ENCODE measurements at regions not wholly inside any gene's neighbourhood (a gene's known extent, or its start where the extent isn't known, plus 50 kb on each side); places are given as distances from the start of the nearest gene placed in this dataset.
A peak's percentile ranks its signal among the peaks of the same experiment; 100 is the strongest.

- WGBS, 2 experiments (ENCODE audit: extremely low coverage in 1 of 2, insufficient coverage in 1 of 2, insufficient read length in 1 of 2, insufficient replicate concordance in 2 of 2, low coverage in 1 of 2, low lambda C conversion rate in 2 of 2, missing lambda C conversion rate in 1 of 2) = 82% methylated on average over 21 of the region's 21 CpGs; no CpG with 5 or more reads in 1 of the 2 experiments
- no peak overlapping the region for H4K5ac ChIP-seq (ENCODE audit: insufficient read length, low read depth, low read length)
- H3K4me3 ChIP-seq (ENCODE audit: extremely low read depth in 1 of 4, insufficient read depth in 2 of 4, low read depth in 3 of 4, low read length in 4 of 4) = no peak overlapping the region
- no peaks in the 10 kb centered on the region for H3K79me1 ChIP-seq (ENCODE audit: low read depth, low read length)
- no peaks in the 10 kb centered on the region for H4K20me1 ChIP-seq (replicated peaks in 1 of 2; ENCODE audit: control insufficient read depth in 1 of 2, insufficient read depth in 2 of 2, low read length in 2 of 2)
- H3K79me2 ChIP-seq (ENCODE audit: control insufficient read depth in 1 of 2, insufficient read depth in 2 of 2, low read length in 2 of 2) = no peaks in the 10 kb centered on the region
- H3K18ac ChIP-seq (ENCODE audit: extremely low read depth, low read length) = no peak overlapping the region
- ChIA-PET CTCF (ENCODE audit: partially characterized antibody) (interaction anchor here (0.9 to 1.2 kb wide), 3 partner anchors 9 to 93 kb away, joined by 3 read pairs; no protein-coding TSS in a partner anchor), POLR2A (ENCODE audit: partially characterized antibody) (interaction anchor here (0.8 kb wide), 1 partner anchor 37 kb away, joined by 3 read pairs; no protein-coding TSS in a partner anchor)
- H3K4ac ChIP-seq (replicated peaks; ENCODE audit: insufficient read length, low read depth, low read length) = peak overlapping the region; percentile 8
- peak overlapping the region; percentile 51; the same call in 1 of the 2 replicates for H2BK12ac ChIP-seq (ENCODE audit: low read depth, low read length)
- H2BK5ac ChIP-seq (ENCODE audit: low read depth, low read length) = no peak overlapping the region
- H4K8ac ChIP-seq (ENCODE audit: extremely low read depth, insufficient read depth, low read length) = no peak overlapping the region
- peaks cover 6% of the 10 kb centered on the region in 2 experiments; a peak in 1 of 4 replicates for H3K9me3 ChIP-seq (ENCODE audit: insufficient read depth in 2 of 2, low read depth in 1 of 2, low read length in 1 of 2)
- H3K23ac ChIP-seq (ENCODE audit: insufficient read length) = no peak overlapping the region
- H3K14ac ChIP-seq (ENCODE audit: insufficient read length) = no peak overlapping the region
- DNase-seq (ENCODE audit: low read depth in 1 of 2, low spot score in 2 of 2) = no peak
- no peaks in the 10 kb centered on the region for H3K36me3 ChIP-seq (ENCODE audit: control insufficient read depth in 2 of 4, insufficient read depth in 4 of 4, low read length in 3 of 4)
- H2AFZ ChIP-seq (ENCODE audit: low read length) = no peak overlapping the region
- H3K4me1 ChIP-seq (replicated peaks in 1 of 4; ENCODE audit: control insufficient read depth in 3 of 4, insufficient read depth in 4 of 4, low read length in 3 of 4) = peaks cover 0 to 19% (median 11%) of the 10 kb centered on the region in 4 experiments; a peak in 5 of 7 replicates
- H2BK20ac ChIP-seq (ENCODE audit: low read length) = no peak overlapping the region
- no peak for FAIRE-seq
- H2AK5ac ChIP-seq (ENCODE audit: low read depth, low read length) = no peak overlapping the region
- no peak overlapping the region for H3K27ac ChIP-seq (ENCODE audit: low read depth, low read length)
- no peak overlapping the region for H2BK120ac ChIP-seq (replicated peaks; ENCODE audit: low read depth, low read length)
- H3K27me3 ChIP-seq (replicated peaks in 1 of 4; ENCODE audit: control insufficient read depth in 3 of 4, extremely low read depth in 1 of 4, insufficient read depth in 3 of 4, low read length in 3 of 4) = 0 out of 7 replicates have a peak, but pooled peaks cover 0 to 3% (median 0%) of the 10 kb centered on the region in 4 experiments
- H2BK15ac ChIP-seq (ENCODE audit: low read length) = no peak overlapping the region
- H3K23me2 ChIP-seq (ENCODE audit: low read depth, low read length) = no peaks in the 10 kb centered on the region; the same call in 1 of the 2 replicates
- no peak overlapping the region for H4K91ac ChIP-seq (replicated peaks; ENCODE audit: insufficient read length, low read length)
- TF ChIP-seq JUN (IDR thresholded peaks at IDR 0.05; ENCODE audit: low read depth, low read length) (no peak), CBX8 (IDR thresholded peaks at IDR 0.05; ENCODE audit: borderline replicate concordance, low read depth, low read length) (no peak), CEBPB (IDR thresholded peaks at IDR 0.05; ENCODE audit: low read depth, low read length) (no peak), CREB1 (IDR thresholded peaks at IDR 0.05) (no peak), SP2 (IDR thresholded peaks at IDR 0.05; ENCODE audit: low read length) (no peak), ZNF274 (IDR thresholded peaks at IDR 0.05; ENCODE audit: borderline replicate concordance, extremely low read depth, low read length) (no peak), SAP30 (IDR thresholded peaks at IDR 0.05; ENCODE audit: insufficient read depth, insufficient replicate concordance, low read length) (no peak), EZH2 (IDR thresholded peaks at IDR 0.05; ENCODE audit: low read depth, low read length, severe bottlenecking) (no peak), TBP (IDR thresholded peaks at IDR 0.05; ENCODE audit: low read depth, low read length) (no peak), TCF12 (IDR thresholded peaks at IDR 0.05; ENCODE audit: low read depth, low read length) (no peak), POU5F1 (IDR thresholded peaks at IDR 0.05; ENCODE audit: low read depth, low read length) (no peak)
- no peak overlapping the region for H3K4me2 ChIP-seq (ENCODE audit: insufficient read depth in 1 of 2, low read depth in 2 of 2, low read length in 2 of 2)
- no peak overlapping the region for H3K56ac ChIP-seq (replicated peaks; ENCODE audit: insufficient read length, low read depth, low read length)
- no peak overlapping the region for H3K9ac ChIP-seq (replicated peaks in 1 of 4; ENCODE audit: extremely low read depth in 1 of 4, low read depth in 3 of 4, low read length in 3 of 4)
Observed at GRCh38 chr17:36885771-36886377, 51.4 kb upstream of the LHX1 start.
